Ureter (tissue), 1 donor: ENCODE measurements at regions not wholly inside any gene's neighbourhood (a gene's known extent, or its start where the extent isn't known, plus 50 kb on each side); places are given as distances from the start of the nearest gene placed in this dataset.
"Not testable (repeated sequence)": the region's sequence is repeated elsewhere in the genome, so short reads cannot be mapped to it uniquely, and the experiment has no call there.

Source experiments
- DNase-seq: peaks from one replicate; pipeline ENCODE4 v3.0.0-alpha.2; 2020; ENCODE audit warnings: low spot score
- donor health status: DM: yes; HTN: yes; CAD: no.

DNA sequence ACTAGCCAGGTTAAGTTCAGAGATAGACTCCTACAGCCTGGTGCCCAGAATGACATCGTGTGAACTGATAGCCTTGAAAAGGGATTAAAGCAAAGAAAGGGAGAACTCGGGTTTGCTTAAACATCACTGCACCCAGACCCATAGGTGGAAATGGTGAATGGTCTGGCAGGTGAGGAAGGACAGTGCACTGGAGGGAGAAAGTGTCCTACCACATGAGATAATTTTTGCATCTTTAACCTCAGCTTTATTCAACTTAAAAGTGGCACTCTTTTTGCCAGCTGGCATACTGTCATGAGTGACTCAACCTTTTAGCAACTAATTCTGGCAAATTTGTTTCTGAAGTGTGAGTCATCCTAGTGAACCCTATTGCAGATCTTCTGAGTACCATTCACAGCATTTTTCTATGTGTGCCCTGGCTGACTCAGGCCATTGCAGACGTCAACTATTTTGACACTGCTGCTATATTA, 53.0 kb upstream of the DAPP1 start:
- DNase-seq = no peak

DNA sequence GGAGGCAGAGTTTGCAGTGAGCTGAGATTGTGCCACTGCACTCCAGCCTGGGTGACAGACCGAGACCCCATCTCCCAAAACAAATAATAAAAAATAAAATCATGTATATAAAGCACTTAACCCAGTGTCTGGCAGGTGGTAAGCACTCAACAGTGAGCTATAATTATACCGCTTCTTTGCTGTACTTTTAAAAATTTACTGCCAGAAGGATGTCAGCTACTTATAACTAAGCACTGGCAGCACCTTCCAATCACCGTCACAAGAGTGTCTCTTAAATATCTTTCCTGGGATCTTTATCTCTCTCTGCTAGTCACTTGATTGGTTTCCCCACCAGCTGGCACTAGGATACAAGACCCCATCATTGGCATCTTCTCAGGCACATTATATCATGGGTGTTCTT, 53.9 kb upstream of the DAPP1 start:
- no peak for DNase-seq

DNA sequence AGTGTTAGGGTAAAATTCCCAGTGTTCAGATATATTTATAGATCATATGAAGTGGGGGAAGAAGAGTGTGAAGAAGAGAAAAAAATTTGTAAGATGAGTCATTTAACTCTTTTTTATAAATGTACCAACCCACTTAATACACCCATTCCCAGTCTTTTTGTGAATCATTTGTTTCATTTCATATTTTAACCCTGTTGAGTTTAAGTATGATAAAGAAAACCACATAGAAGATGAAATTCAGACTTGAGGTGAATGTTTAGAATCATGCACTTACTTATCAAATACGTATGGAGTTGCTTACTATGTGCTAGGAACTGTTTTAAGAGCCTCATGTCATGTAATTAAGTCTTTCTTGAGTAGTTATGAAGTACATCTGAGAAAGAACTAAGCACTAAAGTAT, 56.6 kb upstream of the DAPP1 start:
- DNase-seq = no peak

DNA sequence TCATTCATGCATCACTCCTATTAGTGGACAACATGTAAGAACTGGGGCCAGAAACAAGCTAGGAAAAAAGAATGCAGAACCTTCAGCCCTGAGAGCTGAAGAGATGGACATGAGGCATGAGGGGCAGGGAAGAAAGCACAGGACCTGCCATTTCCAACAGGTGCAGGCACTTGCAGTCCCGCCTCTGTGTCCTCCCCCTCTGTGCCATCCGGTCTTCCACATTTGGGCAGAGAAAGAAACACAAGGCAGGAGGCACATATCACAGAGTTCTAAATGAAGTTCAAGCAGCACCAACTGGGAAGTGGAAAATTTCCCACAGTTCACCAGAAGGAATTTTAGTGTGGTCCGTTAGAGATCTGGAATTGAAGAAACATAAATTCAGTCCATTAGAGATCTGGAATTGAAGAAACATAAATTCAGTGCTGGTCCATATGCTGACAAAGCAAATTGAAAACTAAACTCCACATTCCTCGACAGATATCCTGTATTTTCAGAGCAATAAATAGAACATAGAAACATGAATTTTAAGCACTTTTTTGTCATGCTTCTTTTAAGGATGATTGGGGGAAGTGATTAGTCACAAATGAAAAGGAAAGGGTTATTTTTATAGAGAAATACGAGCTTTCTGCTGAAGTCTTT, 57.2 kb upstream of the DAPP1 start:
- DNase-seq = no peak

DNA sequence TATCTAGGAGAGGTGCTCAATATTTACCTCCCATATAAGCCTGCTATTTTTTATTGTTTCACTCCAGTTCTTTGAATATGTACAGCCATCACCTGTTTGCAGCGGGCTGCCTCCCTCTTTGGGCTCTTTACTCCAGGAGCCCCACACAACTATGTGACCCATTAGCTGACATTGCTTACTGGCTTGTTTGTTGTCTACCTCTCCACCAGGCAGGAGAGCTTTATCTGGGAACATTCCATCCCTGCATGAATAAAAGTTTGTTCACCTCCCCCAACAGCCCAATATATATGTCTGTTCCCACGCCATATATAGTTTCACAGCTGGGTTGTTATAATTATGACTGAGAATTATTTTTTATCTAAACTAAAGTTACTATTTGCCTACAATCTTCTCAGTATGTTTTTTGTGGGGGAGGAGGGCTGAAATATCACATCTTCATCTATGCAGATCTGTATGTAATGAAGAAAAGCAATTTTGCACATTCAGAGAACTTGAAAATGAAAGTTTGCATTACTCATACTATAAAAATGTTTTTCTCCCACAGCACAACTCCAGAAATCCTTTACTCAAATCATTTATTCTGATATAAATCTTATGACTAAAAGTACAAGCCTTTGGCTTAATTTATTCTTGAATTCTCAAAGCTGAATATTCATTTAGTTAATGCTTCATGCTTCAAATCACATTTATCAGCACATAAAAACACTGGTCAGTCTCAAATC, 61.2 kb upstream of the DAPP1 start:
- no peak for DNase-seq

DNA sequence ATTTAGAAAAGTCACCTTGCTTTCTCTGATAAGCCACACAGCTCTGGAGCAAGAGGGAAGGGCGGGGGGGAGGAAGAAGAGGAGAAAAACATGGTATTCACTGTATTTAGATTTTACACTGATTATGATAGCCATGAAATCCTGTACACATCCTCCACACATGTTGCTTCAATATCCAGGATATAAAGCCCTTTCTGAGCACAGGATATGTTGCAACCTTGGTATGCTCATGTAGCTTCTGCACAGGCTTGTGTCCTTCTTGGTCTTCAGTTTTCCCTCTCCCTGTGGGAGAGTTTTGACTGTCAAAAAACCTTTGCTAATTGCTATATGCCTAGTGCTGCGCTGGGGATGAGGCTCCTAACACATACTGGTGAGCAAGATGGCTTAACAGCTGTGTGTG, 61.9 kb upstream of the DAPP1 start:
- DNase-seq = no peak

DNA sequence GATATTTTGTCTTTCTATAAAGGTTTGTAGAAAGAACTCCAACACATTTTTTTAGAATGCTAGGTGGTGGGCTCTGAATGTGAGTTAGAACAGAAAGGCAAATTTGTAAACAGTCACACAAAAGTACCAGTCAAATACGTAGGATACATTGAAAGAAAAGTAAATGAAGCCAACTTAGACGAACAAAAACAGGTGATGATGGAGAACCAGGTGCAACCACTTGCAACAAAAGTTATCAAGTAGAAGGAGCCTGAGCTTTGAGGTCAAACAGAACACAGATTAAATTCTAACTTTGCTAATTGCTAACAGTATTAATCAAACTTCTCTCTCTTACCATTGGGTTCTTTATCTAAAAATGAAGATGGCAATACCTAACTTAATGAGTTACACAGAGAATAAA, 62.7 kb upstream of the DAPP1 start:
- no peak for DNase-seq

DNA sequence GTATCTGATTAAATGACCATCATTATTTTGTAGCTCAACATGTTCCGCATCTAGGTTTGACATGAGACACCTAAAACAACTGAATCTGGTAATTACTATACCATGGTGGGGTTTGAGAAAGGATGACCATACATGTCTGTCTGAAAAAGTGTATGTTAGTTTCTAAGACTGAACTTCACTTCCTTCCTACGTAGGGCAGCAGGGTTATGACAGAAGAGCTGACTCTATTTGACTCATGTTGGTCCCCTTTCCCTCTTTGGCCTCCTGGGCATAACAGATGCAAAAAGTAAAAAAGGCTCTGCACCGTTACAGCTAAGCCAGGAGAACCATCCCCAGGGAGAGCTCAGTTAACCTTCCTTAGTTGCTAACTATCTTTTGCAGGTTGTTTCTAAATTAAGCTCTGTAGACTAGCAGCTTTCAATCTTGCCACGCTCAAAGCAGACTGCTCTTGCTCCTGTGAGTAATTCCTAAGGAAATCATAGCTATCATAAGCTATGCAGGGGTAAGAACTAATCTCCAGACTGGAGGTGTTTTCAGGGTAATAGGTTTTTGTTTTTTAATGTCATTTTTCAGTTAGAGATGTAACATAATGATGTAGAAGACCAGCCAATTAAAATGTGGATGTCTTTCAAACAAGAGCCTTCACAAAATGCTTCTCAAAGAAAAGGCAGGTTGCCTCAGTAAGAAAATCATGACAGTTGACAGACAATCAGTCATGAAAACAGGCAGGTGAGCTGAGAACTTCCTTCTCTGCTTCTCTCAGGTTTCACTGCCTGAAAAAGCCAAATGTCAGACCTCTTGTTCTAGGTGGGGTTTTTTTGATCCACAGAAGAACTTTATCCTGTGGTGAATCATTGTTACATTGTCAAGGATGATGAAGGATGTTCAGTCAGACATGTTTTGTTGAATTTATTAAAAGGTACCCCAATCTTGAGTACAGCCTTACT, 66.9 kb upstream of the DAPP1 start:
- no peak for DNase-seq

DNA sequence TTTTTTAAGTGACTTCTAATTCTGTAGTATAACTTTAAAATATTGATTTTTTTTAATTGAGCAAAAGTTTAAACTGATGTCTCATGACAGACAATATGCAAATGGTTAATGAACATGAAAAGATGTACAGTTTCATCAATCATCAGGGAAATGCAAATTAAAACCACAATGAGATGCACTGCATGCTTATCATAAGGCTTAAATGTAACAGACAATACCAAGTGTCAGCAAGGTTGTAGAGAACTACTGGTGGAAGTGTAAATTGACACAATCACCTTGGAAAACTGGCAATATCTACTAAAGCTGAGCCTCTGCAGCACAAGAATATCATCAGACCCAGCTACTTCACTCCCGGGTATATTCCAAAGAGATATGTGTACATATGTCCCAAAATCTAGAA, 70.2 kb upstream of the DAPP1 start:
- DNase-seq = no peak

DNA sequence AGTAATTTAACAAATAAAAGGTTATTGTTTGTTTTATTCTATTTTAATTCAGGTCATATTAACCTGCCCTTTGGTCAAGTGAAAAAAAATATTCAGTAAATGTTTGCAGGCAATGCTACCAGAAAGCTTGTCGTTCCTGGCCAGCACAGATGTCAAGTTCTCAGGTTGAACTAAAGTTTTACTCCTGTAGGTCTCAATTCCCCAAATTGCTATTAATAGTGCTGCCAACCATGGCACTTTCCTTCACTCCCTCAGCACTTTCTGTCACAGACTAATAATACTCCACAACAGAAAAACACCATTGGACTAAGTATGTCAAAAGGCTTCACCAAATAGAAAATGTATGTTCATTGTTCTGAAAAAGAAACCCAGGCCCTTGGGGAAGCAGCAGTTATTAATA, 79.2 kb upstream of the C4orf54 start:
- DNase-seq = no peak

DNA sequence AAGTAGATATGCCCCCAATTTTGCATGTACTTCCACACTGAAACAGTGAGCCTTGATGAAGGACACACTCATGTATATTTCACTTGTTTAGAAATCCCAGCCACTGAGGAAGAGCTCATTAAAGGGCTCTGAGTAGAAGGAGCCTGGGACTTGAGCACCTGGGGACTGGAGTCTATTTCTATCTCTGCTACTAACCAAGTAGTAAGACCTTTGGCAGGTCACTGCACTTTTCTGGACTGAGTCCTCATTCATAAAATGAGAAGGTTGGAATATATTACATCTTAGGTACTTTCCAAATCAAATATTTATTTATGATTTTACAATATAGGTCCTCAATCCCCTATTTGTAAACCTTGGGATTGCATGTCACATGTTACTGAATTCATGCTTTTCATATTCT, 78.2 kb upstream of the C4orf54 start:
- no peak for DNase-seq

DNA sequence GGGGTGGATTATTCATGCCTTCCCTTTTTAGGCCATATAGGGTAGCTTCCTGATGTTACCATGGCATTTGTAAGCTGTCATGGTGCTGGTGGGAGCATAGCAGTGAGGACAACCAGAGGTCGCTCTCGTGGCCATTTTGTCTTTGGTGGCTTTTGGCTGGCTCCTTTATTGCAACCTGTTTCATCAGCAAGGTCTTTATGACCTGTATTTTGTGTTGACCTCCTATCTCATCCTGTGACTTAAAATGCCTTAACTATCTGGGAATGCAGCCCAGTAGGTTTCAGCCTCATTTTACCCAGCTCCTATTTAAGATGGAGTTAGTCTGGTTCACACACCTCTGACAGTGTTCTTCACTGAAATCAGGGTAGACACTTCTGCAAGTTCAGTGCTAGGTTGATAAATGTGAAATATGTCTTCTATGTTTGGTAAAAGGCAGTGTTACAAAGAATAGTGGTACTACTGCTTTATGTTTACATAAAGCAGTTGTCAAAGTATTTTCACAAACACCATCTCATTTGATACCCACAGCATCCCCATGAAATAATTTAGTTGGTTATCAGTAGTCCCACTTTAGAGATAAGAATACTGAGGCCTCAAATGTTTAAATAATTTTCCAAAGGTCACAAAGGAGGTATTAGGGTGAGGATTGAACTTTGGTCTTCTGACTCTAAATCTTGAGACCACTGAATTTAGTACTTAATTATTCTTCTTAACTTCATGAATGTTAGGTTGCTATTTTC, 77.1 kb upstream of the C4orf54 start:
- DNase-seq = no peak

DNA sequence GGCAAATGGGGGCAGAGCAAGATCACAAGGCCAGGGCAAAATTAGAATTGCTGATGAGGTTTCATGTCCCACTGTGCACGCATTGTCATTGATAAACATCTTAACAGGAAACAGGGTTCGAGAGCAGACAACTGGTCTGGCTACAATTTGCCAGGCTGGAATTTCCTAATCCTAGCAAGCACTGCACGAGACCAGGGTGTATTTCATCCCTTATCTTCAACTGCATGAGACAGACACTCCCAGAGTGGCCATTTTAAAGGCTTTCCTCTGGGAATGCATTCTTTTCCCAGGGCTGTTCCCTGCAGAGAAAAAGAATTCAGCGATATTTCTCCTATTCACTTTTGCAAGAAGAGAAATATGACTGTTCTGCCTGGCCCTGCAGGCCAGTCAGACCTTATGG, 75.8 kb upstream of the C4orf54 start:
- DNase-seq = not testable (repeated sequence)

DNA sequence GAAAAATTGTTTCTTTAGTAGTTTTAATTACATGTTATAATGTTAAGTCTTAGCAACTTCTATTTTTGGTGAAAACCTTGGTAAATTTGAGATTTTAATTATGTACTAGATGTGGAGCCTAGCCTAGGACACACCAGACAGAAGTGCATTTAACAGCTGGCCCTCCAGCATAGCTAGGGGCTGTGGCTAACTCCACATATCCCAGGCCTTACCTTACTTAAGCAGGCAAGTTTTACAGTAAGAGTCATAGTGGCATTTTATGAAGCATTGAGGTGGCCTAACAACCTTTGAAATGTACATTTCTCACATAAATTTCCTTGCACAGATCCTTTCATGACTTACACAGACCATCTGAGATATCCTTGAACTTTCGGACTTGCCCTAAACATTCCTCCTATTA, 71.6 kb upstream of the C4orf54 start:
- DNase-seq = no peak

DNA sequence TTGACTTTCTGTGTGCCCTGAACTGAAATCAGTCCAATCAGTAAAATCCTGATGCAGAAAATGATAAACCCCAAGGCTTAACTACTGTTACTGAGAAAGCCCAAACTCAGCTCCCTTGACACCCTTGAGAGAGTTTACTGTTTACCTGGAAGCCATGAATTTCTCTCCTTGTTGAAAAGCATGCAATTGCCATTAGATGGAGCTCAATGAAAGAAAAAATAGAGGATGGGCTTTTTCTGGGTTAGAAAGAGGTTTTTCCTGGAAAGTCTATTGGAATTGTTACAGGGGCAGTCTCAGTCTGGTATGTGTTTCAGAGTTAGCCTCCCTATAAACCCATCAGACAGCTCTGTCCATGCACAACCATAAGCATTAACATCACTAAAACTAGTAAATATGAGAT, 66.4 kb upstream of the C4orf54 start:
- no peak for DNase-seq

DNA sequence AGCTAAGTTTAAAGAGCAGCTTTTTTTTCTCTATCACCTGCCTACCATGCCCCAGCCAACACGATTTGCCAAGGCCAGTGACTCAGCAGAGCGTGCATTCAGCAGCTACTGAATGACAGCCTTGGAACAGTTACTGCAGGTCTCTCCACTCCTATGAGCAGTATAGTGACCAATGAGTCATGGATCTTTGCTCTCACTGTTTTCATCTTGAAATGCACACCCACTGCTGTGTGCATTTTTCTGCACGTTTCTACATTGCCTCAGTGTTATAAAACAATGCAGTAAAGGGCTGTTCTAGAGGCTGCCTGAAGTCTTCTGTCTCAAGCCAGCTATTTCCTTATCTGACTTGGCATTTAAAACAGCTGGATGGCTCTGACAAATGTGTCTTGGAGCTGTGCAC, 66.0 kb upstream of the C4orf54 start:
- peak; percentile 59 for DNase-seq

DNA sequence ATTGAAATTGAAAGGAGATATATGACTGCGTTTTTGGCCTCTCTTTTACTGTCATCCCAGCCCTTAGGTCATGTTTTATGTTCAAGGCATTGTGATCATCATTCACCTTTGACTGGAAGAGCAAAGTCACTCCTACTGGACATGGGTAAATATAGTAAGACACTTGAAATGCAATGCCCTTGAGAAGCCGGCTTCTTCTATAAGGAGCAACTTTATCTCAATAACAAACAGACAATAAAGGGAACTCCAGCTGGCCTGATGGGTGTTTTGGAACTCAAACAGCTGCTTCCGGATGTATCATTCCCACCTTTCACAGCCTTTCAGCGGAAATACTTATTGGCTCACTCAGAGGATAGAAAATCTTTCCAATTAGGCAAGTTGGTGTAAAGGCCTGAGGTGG, 65.1 kb upstream of the C4orf54 start:
- DNase-seq = no peak

DNA sequence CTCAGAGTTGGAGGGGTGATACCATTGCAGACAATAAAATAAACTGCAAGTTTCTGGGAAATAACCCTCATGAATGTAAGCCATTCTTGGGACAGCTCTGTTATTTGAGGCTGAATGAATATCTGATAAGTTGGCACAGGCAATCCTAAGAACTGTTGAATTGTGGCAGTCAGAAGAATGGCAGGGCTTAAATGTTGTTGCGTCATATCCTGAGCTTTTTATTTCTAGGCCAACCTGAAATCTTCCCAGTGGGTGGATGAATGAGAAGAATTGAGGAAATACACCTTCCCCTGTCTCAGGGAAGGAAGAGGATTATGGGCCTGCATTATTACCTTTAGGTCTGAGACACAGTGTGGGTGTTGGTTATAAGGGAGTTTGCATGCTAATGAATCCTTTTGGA, 64.4 kb upstream of the C4orf54 start:
- DNase-seq = no peak

DNA sequence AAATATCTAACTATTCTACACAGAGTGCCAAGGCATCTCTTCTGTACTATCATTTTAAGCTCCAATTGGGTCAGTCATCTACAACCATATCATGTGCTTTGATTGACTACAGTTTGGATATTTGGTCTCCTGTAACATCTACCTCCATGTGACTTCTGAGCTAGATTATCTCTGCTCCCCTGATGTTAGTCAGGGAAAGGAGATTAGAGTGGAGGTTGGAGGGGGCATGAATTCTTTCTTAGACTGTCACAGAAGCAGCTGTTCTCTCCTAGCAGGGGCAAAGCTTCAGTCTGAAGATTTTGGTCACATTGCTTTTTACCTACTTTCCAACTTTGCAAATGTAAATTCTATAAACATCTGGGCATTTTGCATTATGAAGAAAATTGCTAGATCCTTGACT, 62.6 kb upstream of the C4orf54 start:
- no peak for DNase-seq

DNA sequence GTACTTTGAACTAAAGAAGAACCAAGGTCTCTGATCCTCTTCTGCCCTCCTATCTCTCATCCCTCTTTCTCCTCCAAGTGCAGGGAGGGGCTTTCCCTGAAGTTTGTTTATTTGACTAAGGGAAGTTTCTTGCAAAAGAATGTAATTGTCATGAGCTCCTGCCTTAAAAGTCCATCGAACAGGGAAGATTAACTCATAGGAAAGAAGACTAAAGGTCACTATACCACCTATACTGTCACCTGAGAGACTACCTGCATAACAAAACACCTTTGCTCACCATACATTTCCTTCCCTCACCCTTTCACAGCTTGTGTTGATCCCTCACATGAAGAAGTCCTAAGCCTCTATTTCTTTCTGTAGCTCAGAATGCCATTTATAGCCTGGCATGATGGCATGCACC, 59.4 kb upstream of the C4orf54 start:
- DNase-seq = no peak

DNA sequence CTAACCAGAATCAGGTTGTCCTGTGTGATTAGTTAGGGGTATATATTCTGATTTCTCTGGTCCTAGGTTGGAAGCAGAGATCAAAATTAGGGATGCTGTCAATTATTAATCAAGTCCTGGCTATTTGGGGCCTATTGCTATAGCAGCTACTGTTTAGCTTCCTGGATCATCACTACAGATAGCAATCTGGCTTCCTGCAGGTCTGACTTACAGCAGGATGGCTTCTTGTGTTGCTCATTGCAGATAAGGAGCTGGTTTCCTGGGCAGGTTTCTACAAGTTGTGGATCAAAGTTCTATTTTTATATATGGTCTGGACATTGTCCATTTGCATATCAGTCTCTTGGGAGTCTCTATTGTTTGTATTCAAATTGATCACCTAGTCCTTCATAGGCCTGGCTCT, 57.7 kb upstream of the C4orf54 start:
- DNase-seq = no peak

DNA sequence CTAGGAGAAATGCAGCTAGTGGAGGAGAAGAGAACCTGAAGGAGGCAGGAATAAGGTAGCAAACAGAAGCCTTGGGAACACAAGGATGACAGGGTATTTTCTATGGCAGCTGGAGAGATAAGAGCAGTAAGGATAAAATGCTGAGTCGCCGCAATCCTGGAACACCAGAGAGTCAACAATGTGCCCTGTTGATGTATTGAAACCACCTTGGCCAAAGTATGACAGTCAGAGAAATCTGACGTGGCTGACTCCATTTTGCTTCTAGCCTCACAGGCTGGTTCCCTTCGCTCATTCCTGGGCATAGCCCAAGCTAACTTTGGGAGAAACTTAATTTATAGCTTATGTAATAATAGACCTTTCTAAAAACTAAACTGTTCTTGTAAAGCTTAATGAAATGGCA, 56.6 kb upstream of the C4orf54 start:
- DNase-seq = no peak
